HepG2 (cell line): ENCODE measurements at regions not wholly inside any gene's neighbourhood (a gene's known extent, or its start where the extent isn't known, plus 50 kb on each side); places are given as distances from the start of the nearest gene placed in this dataset.

ENCODE experiments used
- ELF4 ChIP-seq: sonication (generic); formaldehyde crosslinking; IDR thresholded peaks from 2 replicates; pipeline ENCODE4 v1.5.0; 2020; ENCODE audit warnings: missing genetic modification reagents, mild to moderate bottlenecking, moderate library complexity, borderline replicate concordance
- FOSL2 ChIP-seq: sonication (generic); formaldehyde crosslinking; IDR thresholded peaks from 2 replicates; pipeline ENCODE4 v1.4.0; 2020; ENCODE audit warnings: missing genetic modification reagents
- GFI1 ChIP-seq: sonication (generic); formaldehyde crosslinking; IDR thresholded peaks from 2 replicates; pipeline ENCODE4 v1.5.0; 2020; ENCODE audit warnings: missing genetic modification reagents, mild to moderate bottlenecking, borderline replicate concordance
- MAX ChIP-seq: IDR thresholded peaks from 2 replicates; pipeline ENCODE4 v1.6.1; 2012; ENCODE audit warnings: inconsistent platforms
- RXRA ChIP-seq: sonication (generic); formaldehyde crosslinking; IDR thresholded peaks from 2 replicates; pipeline ENCODE4 v1.5.1; 2020; ENCODE audit warnings: missing genetic modification reagents
- SAP130 ChIP-seq: IDR thresholded peaks from 2 replicates; pipeline ENCODE4 v1.6.1; 2016; ENCODE audit warnings: low read depth
- SKI ChIP-seq: fragments of 450-650 bp; IDR thresholded peaks from one replicate; pipeline ENCODE4 v1.6.1; 2018; ENCODE audit warnings: mild to moderate bottlenecking; ENCODE audit not compliant: partially characterized antibody
- SOX5 ChIP-seq: IDR thresholded peaks from 2 replicates; pipeline ENCODE4 v1.6.1; 2016; ENCODE audit warnings: borderline replicate concordance
- SOX6 ChIP-seq, 2 experiments: fragments of 450-650 bp in 1 of 2; sonication (generic) in 1 of 2; formaldehyde crosslinking in 1 of 2; IDR thresholded peaks; 2 replicates each; pipeline versions ENCODE4 v1.4.0 to v1.6.1; 2017 to 2020; ENCODE audit warnings: antibody characterized with exemption in 1 of 2, mild to moderate bottlenecking in 1 of 2, missing genetic modification reagents in 1 of 2
- THYN1 ChIP-seq: sonication (generic); formaldehyde crosslinking; IDR thresholded peaks from 2 replicates; pipeline ENCODE4 v1.8.1; 2023; ENCODE audit warnings: low read depth, mild to moderate bottlenecking, moderate library complexity, missing genetic modification reagents, borderline replicate concordance
- ZFP37 ChIP-seq: sonication (generic); formaldehyde crosslinking; IDR thresholded peaks from 2 replicates; pipeline ENCODE4 v1.4.0; 2020; ENCODE audit warnings: missing genetic modification reagents, borderline replicate concordance
- ZNF275 ChIP-seq: sonication (generic); formaldehyde crosslinking; IDR thresholded peaks from 2 replicates; pipeline ENCODE4 v1.8.0; 2022; ENCODE audit warnings: missing genetic modification reagents, mild to moderate bottlenecking, inconsistent platforms, borderline replicate concordance
- ZNF468 ChIP-seq: sonication (generic); formaldehyde crosslinking; IDR thresholded peaks from 2 replicates; pipeline ENCODE4 v1.8.0; 2022; ENCODE audit warnings: mild to moderate bottlenecking, moderate library complexity, missing genetic modification reagents
- TF ChIP-seq, protein P1 (sequence below): sonication (generic); IDR thresholded peaks from 2 replicates; pipeline ENCODE4 v1.6.1; 2016; ENCODE audit warnings: low read depth, borderline replicate concordance
- TF ChIP-seq, protein P2 (sequence below): IDR thresholded peaks from 2 replicates; pipeline ENCODE4 v1.4.0; 2020; ENCODE audit warnings: mild to moderate bottlenecking, missing genetic modification reagents
- TF ChIP-seq, protein P3 (sequence below): IDR thresholded peaks from 2 replicates; pipeline ENCODE4 v1.6.1; 2016; ENCODE audit warnings: control low read depth

DNA sequence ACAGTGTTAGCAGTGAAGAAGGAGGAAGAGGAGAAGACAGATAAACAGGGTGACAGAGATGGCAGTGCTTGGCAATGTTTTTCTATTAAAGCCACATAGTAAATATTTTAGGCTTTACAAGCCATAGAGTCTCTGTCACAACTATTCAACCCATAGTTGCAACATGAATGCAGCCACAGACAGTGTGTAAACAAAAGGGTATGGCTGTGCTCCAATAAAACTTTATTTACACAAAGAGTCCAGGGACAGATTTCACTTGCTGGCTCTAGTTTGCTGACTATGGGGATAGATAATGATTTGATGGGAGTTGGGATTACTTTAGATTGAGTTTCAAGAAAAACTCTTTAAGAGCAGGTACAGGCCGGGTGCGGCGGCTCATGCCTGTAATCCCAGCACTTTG lies 224.8 kb upstream of the SEMA6A start (continued):
- TF ChIP-seq, protein P1, sequence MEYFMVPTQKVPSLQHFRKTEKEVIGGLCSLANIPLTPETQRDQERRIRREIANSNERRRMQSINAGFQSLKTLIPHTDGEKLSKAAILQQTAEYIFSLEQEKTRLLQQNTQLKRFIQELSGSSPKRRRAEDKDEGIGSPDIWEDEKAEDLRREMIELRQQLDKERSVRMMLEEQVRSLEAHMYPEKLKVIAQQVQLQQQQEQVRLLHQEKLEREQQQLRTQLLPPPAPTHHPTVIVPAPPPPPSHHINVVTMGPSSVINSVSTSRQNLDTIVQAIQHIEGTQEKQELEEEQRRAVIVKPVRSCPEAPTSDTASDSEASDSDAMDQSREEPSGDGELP, result no peak
- TF ChIP-seq FOSL2 (CRISPR knock-in tag) (peak; percentile 47), ZNF275 (CRISPR knock-in tag) (0 out of 2 replicates have a peak, but pooled peaks have one; percentile 34), ELF4 (CRISPR knock-in tag) (0 out of 2 replicates have a peak, but pooled peaks have one; percentile 42), SKI (peak; percentile 75), GFI1 (CRISPR knock-in tag) (peak; percentile 76), THYN1 (CRISPR knock-in tag) (no peak), MAX (no peak), ZFP37 (CRISPR knock-in tag) (no peak), SOX6 (IDR thresholded peaks at IDR 0.05) (no peak), SOX6 (CRISPR knock-in tag; IDR thresholded peaks at IDR 0.05) (peak; percentile 55), RXRA (CRISPR knock-in tag) (no peak), SOX5 (CRISPR knock-in tag) (peak; percentile 61; the same call in 1 of the 2 replicates), ZNF468 (CRISPR knock-in tag) (no peak), SAP130 (CRISPR knock-in tag) (peak; percentile 47)
- TF ChIP-seq, protein P2, sequence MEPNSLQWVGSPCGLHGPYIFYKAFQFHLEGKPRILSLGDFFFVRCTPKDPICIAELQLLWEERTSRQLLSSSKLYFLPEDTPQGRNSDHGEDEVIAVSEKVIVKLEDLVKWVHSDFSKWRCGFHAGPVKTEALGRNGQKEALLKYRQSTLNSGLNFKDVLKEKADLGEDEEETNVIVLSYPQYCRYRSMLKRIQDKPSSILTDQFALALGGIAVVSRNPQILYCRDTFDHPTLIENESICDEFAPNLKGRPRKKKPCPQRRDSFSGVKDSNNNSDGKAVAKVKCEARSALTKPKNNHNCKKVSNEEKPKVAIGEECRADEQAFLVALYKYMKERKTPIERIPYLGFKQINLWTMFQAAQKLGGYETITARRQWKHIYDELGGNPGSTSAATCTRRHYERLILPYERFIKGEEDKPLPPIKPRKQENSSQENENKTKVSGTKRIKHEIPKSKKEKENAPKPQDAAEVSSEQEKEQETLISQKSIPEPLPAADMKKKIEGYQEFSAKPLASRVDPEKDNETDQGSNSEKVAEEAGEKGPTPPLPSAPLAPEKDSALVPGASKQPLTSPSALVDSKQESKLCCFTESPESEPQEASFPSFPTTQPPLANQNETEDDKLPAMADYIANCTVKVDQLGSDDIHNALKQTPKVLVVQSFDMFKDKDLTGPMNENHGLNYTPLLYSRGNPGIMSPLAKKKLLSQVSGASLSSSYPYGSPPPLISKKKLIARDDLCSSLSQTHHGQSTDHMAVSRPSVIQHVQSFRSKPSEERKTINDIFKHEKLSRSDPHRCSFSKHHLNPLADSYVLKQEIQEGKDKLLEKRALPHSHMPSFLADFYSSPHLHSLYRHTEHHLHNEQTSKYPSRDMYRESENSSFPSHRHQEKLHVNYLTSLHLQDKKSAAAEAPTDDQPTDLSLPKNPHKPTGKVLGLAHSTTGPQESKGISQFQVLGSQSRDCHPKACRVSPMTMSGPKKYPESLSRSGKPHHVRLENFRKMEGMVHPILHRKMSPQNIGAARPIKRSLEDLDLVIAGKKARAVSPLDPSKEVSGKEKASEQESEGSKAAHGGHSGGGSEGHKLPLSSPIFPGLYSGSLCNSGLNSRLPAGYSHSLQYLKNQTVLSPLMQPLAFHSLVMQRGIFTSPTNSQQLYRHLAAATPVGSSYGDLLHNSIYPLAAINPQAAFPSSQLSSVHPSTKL (CRISPR knock-in tag), result peak; percentile 85
- TF ChIP-seq, protein P3, sequence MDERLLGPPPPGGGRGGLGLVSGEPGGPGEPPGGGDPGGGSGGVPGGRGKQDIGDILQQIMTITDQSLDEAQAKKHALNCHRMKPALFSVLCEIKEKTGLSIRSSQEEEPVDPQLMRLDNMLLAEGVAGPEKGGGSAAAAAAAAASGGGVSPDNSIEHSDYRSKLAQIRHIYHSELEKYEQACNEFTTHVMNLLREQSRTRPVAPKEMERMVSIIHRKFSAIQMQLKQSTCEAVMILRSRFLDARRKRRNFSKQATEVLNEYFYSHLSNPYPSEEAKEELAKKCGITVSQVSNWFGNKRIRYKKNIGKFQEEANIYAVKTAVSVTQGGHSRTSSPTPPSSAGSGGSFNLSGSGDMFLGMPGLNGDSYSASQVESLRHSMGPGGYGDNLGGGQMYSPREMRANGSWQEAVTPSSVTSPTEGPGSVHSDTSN (CRISPR knock-in tag), result no peak
